CD4-positive, alpha-beta T cell (primary cell): ENCODE measurements at regions not wholly inside any gene's neighbourhood (a gene's known extent, or its start where the extent isn't known, plus 50 kb on each side); places are given as distances from the start of the nearest gene placed in this dataset.
A peak's percentile ranks its signal among the peaks of the same experiment; 100 is the strongest.

Experiments used
- ATAC-seq: fragments of 200-7000 bp; cut with Tn5 transposase; one replicate; pipeline ENCODE4 v1.10.0; 2022; ENCODE audit warnings: mild to moderate bottlenecking; ENCODE audit not compliant: poor library complexity
- CTCF ChIA-PET: fragments of 350-600 bp; sonication (Branson Sonifier 250); formaldehyde crosslinking; loops from one replicate; lab custom pipeline; 2021; ENCODE audit warnings: antibody characterized with exemption, inconsistent platforms; lab: Charles Lee
- POLR2A ChIA-PET: fragments of 350-600 bp; sonication (Branson Sonifier 250); formaldehyde crosslinking; loops from one replicate; lab custom pipeline; 2021; ENCODE audit warnings: antibody characterized with exemption, inconsistent platforms; lab: Charles Lee
- DNase-seq, 14 experiments: peaks; one replicate each; pipeline ENCODE4 v3.0.0-alpha.2; 2013 to 2020; ENCODE audit warnings: mixed read lengths in 2 of 14
- H3K27ac ChIP-seq, 2 donors: one replicate each; pipeline versions ENCODE4 v1.5.1 to v1.7.0; 2013; ENCODE audit warnings: low read length in 2 of 2, low read depth in 1 of 2, mild to moderate bottlenecking in 1 of 2
- H3K27me3 ChIP-seq, 2 experiments: 1 replicate in 1 of 2; 2 replicates in 1 of 2; pipeline versions ENCODE4 v1.6.1 to v1.7.0; 2013; ENCODE audit warnings: low read length in 2 of 2, control low read depth in 1 of 2, mild to moderate bottlenecking in 1 of 2, moderate library complexity in 1 of 2; ENCODE audit not compliant: insufficient read depth in 2 of 2, control insufficient read depth in 1 of 2
- H3K36me3 ChIP-seq: one replicate; pipeline ENCODE4 v1.6.1; 2013; ENCODE audit warnings: low read length, control low read depth; ENCODE audit not compliant: insufficient read depth
- H3K4me1 ChIP-seq: one replicate; pipeline ENCODE4 v1.6.1; 2013; ENCODE audit warnings: low read length, control low read depth; ENCODE audit not compliant: insufficient read depth
- H3K4me3 ChIP-seq: one replicate; pipeline ENCODE4 v1.5.1; 2013; ENCODE audit warnings: mild to moderate bottlenecking, low read length, moderate library complexity
- H3K9me3 ChIP-seq, 2 experiments: 1 replicate in 1 of 2; 2 replicates in 1 of 2; pipeline versions ENCODE4 v1.6.1 to v1.7.0; 2013; ENCODE audit warnings: low read length in 2 of 2, mild to moderate bottlenecking in 2 of 2, control low read depth in 1 of 2, moderate library complexity in 1 of 2; ENCODE audit not compliant: control insufficient read depth in 1 of 2, insufficient read depth in 1 of 2
- H3K27ac Mint-ChIP-seq: one replicate; pipeline ENCODE4 v1.8.0; 2020; ENCODE audit warnings: mixed read lengths
- H3K27me3 Mint-ChIP-seq: one replicate; pipeline ENCODE4 v1.8.0; 2021; ENCODE audit warnings: mixed read lengths
- H3K36me3 Mint-ChIP-seq: one replicate; pipeline ENCODE4 v1.8.0; 2021; ENCODE audit warnings: low read depth, mixed read lengths
- H3K4me1 Mint-ChIP-seq: one replicate; pipeline ENCODE4 v1.8.0; 2021; ENCODE audit warnings: low read depth, mixed read lengths
- H3K4me3 Mint-ChIP-seq: one replicate; pipeline ENCODE4 v1.8.0; 2020; ENCODE audit warnings: mild to moderate bottlenecking, mixed read lengths
- H3K9me3 Mint-ChIP-seq: one replicate; pipeline ENCODE4 v1.8.0; 2020; ENCODE audit warnings: mixed read lengths
- intact Hi-C, 2 experiments: fragments of 100-400 bp; cut with DNase I in 1 of 2; cut with micrococcal nuclease in 1 of 2; formaldehyde crosslinking; loops; one replicate each; pipeline versions ENCODE4 v1.15.1 to v1.9.0; 2023 to 2025; cut with DNase I, micrococcal nuclease
- TF ChIP-seq, protein P1 (sequence below): fragments of 200-600 bp; IDR thresholded peaks from one replicate; pipeline ENCODE4 v1.8.0; 2022; ENCODE audit warnings: antibody characterized with exemption, mild to moderate bottlenecking

DNA sequence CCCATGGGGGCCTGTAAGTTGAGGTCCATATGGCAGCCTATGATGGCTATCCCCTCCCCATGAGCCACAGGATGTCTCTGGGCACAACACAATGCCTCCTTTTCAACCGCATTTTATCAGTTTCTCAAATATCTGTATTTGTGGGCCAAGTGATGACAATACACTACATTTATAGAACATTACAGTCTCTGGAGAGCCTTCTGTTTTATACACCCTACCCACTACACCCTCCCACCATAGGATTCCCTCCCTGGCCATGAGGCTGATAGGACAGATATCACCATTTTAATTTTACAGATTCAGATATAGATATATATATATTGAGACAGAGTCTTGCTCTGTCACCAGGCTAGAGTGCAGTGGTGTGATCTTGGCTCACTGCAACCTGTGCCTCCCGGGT is 236.8 kb downstream of the ENC1 start:
- CTCF ChIA-PET: no interaction called here
- no peaks in the 10 kb centered on the region for H3K9me3 ChIP-seq
- intact Hi-C loops: no loop called here
- Mint-ChIP-seq H3K4me1 (peaks cover 23% of the 10 kb centered on the region), H3K27ac (no peak overlapping the region), H3K27me3 (no peaks in the 10 kb centered on the region), H3K4me3 (no peak overlapping the region), H3K9me3 (no peaks in the 10 kb centered on the region), H3K36me3 (no peaks in the 10 kb centered on the region)
- H3K4me3 ChIP-seq: no peak overlapping the region
- ATAC-seq: no peak
- H3K27me3 ChIP-seq: no peaks in the 10 kb centered on the region
- TF ChIP-seq, protein P1, sequence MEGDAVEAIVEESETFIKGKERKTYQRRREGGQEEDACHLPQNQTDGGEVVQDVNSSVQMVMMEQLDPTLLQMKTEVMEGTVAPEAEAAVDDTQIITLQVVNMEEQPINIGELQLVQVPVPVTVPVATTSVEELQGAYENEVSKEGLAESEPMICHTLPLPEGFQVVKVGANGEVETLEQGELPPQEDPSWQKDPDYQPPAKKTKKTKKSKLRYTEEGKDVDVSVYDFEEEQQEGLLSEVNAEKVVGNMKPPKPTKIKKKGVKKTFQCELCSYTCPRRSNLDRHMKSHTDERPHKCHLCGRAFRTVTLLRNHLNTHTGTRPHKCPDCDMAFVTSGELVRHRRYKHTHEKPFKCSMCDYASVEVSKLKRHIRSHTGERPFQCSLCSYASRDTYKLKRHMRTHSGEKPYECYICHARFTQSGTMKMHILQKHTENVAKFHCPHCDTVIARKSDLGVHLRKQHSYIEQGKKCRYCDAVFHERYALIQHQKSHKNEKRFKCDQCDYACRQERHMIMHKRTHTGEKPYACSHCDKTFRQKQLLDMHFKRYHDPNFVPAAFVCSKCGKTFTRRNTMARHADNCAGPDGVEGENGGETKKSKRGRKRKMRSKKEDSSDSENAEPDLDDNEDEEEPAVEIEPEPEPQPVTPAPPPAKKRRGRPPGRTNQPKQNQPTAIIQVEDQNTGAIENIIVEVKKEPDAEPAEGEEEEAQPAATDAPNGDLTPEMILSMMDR: no peak
- POLR2A ChIA-PET: no interaction called here
- no peak for DNase-seq
- no peaks in the 10 kb centered on the region for H3K36me3 ChIP-seq
- H3K4me1 ChIP-seq: no peaks in the 10 kb centered on the region
- no peak overlapping the region for H3K27ac ChIP-seq

DNA sequence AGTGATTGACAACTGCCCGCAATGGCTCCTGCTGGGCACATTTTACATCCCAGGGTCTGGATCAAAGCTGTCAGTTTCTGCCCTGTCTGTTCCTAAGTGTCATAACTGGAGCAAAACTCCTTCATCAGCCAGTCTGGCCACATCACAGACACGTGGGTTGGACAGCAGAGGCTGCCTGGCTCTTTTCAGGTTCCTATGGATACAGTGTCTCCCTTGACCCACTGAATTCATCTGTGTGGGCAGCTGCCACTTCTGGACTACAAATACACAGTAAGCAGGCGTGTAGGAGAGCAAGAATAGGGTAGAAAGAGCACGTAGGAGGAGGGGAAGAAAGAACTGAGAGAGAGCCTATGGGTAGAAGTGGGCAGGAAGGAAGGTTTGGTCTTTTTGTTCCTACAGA is 238.0 kb downstream of the ENC1 start:
- ChIA-PET POLR2A (no interaction called here), CTCF (no interaction called here)
- ATAC-seq: no peak
- H3K36me3 Mint-ChIP-seq: no peaks in the 10 kb centered on the region
- no peak for DNase-seq
- Histone ChIP-seq H3K36me3 (no peaks in the 10 kb centered on the region), H3K9me3 (no peaks in the 10 kb centered on the region), H3K4me1 (no peaks in the 10 kb centered on the region), H3K27me3 (no peaks in the 10 kb centered on the region), H3K4me3 (no peak overlapping the region), H3K27ac (no peak overlapping the region)
- H3K27me3 Mint-ChIP-seq: no peaks in the 10 kb centered on the region
- H3K9me3 Mint-ChIP-seq: no peaks in the 10 kb centered on the region
- TF ChIP-seq, protein P1: no peak
- H3K27ac Mint-ChIP-seq: peak overlapping the region; percentile 13
- H3K4me3 Mint-ChIP-seq: no peak overlapping the region
- peaks cover 23% of the 10 kb centered on the region for H3K4me1 Mint-ChIP-seq
- intact Hi-C loops: no loop called here

DNA sequence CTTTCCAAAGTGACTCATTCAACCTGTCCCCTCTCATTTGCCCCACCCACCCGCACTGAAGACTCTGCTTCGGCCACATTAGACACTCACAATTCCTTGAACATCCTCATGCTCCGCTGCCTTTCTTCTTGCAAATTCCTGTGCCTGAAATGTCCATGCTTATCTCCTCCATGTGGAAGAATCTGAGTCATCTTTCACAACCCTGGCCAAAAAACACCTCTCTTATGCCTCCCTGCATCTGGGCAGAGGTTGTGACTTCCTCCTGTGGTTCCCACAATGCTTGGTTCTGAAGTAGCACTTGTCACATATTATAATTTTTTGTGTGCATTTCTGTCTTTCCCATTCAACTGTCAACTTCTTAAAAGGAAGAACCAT is 238.6 kb downstream of the ENC1 start:
- H3K4me3 Mint-ChIP-seq: no peak overlapping the region
- TF ChIP-seq, protein P1: no peak
- no peaks in the 10 kb centered on the region for H3K27me3 ChIP-seq
- ATAC-seq (no peak), DNase-seq (no peak)
- CTCF ChIA-PET: no interaction called here
- no peaks in the 10 kb centered on the region for H3K9me3 Mint-ChIP-seq
- H3K4me1 Mint-ChIP-seq: peaks cover 23% of the 10 kb centered on the region
- no peak overlapping the region for H3K4me3 ChIP-seq
- no peaks in the 10 kb centered on the region for H3K9me3 ChIP-seq
- intact Hi-C loops: no loop called here
- H3K27ac Mint-ChIP-seq: no peak overlapping the region
- no peak overlapping the region for H3K27ac ChIP-seq
- H3K36me3 Mint-ChIP-seq: no peaks in the 10 kb centered on the region
- no peaks in the 10 kb centered on the region for H3K27me3 Mint-ChIP-seq
- H3K4me1 ChIP-seq: no peaks in the 10 kb centered on the region
- POLR2A ChIA-PET: no interaction called here
- H3K36me3 ChIP-seq: no peaks in the 10 kb centered on the region
